PC-9 (cell line): ENCODE measurements at regions not wholly inside any gene's neighbourhood (a gene's known extent, or its start where the extent isn't known, plus 50 kb on each side); places are given as distances from the start of the nearest gene placed in this dataset.

Experiments
- CTCF ChIP-seq: fragments of 200-600 bp; sonication (generic); conservative IDR thresholded peaks from 2 replicates; pipeline ENCODE4 v1.6.1; 2017; ENCODE audit warnings: mixed run types, antibody characterized with exemption, mild to moderate bottlenecking, moderate library complexity
- EZH2 ChIP-seq: fragments of 200-600 bp; sonication (generic); IDR thresholded peaks from 2 replicates; pipeline ENCODE4 v1.8.0; 2017; ENCODE audit warnings: antibody characterized with exemption, low read depth

- TF ChIP-seq CTCF (no peak), EZH2 (no peak)
Measured at GRCh38 chr1:30095451-30096025, 627.8 kb downstream of the MATN1 start.
